HG03432 (cell line): ENCODE measurements at regions not wholly inside any gene's neighbourhood (a gene's known extent, or its start where the extent isn't known, plus 50 kb on each side); places are given as distances from the start of the nearest gene placed in this dataset.
"Not testable (repeated sequence)": the region's sequence is repeated elsewhere in the genome, so short reads cannot be mapped to it uniquely, and the experiment has no call there.

Source experiments
- ATAC-seq: cut with Tn5 transposase; IDR thresholded peaks from one replicate; pipeline ENCODE4 v1.9.1; 2021; ENCODE audit warnings: mild to moderate bottlenecking, moderate library complexity; ENCODE audit not compliant: unreplicated experiment

- ATAC-seq = no peak
Measured at GRCh38 chr11:109964487-109964886, 128.7 kb upstream of the ZC3H12C start.

GRCh38 chr11:109965445-109965844 is 127.7 kb upstream of the ZC3H12C start:
- ATAC-seq = not testable (repeated sequence)

- ATAC-seq = not testable (repeated sequence)
Measured at GRCh38 chr11:109965926-109966325, 127.3 kb upstream of the ZC3H12C start.

GRCh38 chr11:109967136-109967535 is 126.1 kb upstream of the ZC3H12C start:
- ATAC-seq = not testable (repeated sequence)

- ATAC-seq = no peak
Measured at GRCh38 chr11:109968299-109968698, 124.9 kb upstream of the ZC3H12C start.

GRCh38 chr11:109968781-109969180 is 124.4 kb upstream of the ZC3H12C start:
- no peak for ATAC-seq

GRCh38 chr11:109970516-109971183 is 122.5 kb upstream of the ZC3H12C start:
- ATAC-seq = peak; percentile 70

GRCh38 chr11:109971184-109971523 is 122.0 kb upstream of the ZC3H12C start:
- ATAC-seq = peak; percentile 10

GRCh38 chr11:109972181-109972715 is 120.9 kb upstream of the ZC3H12C start:
- ATAC-seq = peak; percentile 66

GRCh38 chr11:109972939-109973338 is 120.3 kb upstream of the ZC3H12C start:
- no peak for ATAC-seq

- ATAC-seq = no peak
Measured at GRCh38 chr11:109973486-109973885, 119.7 kb upstream of the ZC3H12C start.

GRCh38 chr11:109974523-109974922 is 118.7 kb upstream of the ZC3H12C start:
- no peak for ATAC-seq

GRCh38 chr11:109978895-109979294 is 114.3 kb upstream of the ZC3H12C start:
- ATAC-seq = no peak

- no peak for ATAC-seq
Measured at GRCh38 chr11:109981031-109981636, 112.1 kb upstream of the ZC3H12C start.

- no peak for ATAC-seq
Measured at GRCh38 chr11:109983358-109983757, 109.8 kb upstream of the ZC3H12C start.

GRCh38 chr11:109984634-109985289 is 108.4 kb upstream of the ZC3H12C start:
- ATAC-seq = peak; percentile 95

- no peak for ATAC-seq
Measured at GRCh38 chr11:109986488-109986887, 106.7 kb upstream of the ZC3H12C start.

- no peak for ATAC-seq
Measured at GRCh38 chr11:109991835-109992234, 101.4 kb upstream of the ZC3H12C start.

GRCh38 chr11:109993786-109994185 is 99.4 kb upstream of the ZC3H12C start:
- no peak for ATAC-seq

GRCh38 chr11:109994907-109995306 is 98.3 kb upstream of the ZC3H12C start:
- no peak for ATAC-seq

- no peak for ATAC-seq
Measured at GRCh38 chr11:109996060-109996459, 97.1 kb upstream of the ZC3H12C start.

GRCh38 chr11:109998921-109999320 is 94.3 kb upstream of the ZC3H12C start:
- ATAC-seq = no peak
